Endothelial cell of umbilical vein (primary cell): ENCODE measurements at regions not wholly inside any gene's neighbourhood (a gene's known extent, or its start where the extent isn't known, plus 50 kb on each side); places are given as distances from the start of the nearest gene placed in this dataset.
"Not testable (repeated sequence)": the region's sequence is repeated elsewhere in the genome, so short reads cannot be mapped to it uniquely, and the experiment has no call there.

Experiments used
- BruUV-seq: library from RNA; stranded (reverse); fragments of 400-500 nt; replicated peaks from 2 replicates; lab custom pipeline; 2021; lab: Mats Ljungman, UMichigan
- CTCF ChIA-PET: fragments of 300-600, 350-600 bp; sonication (Branson Sonifier 250); formaldehyde crosslinking; loops from one replicate; lab custom pipeline; 2021; ENCODE audit warnings: antibody characterized with exemption, inconsistent platforms; lab: Charles Lee
- POLR2A ChIA-PET: fragments of 300-600, 350-600 bp; sonication (Branson Sonifier 250); formaldehyde crosslinking; loops from one replicate; lab custom pipeline; 2021; ENCODE audit warnings: antibody characterized with exemption, inconsistent platforms; lab: Charles Lee
- DNase-seq: peaks from one replicate; pipeline ENCODE4 v3.0.0-alpha.2; 2011; ENCODE audit warnings: low read depth, low spot score
- FAIRE-seq: peaks from 2 replicates; lab custom pipeline; 2011; peaks lifted over from hg19 to GRCh38; lab: Jason Lieb, UNC
- H2AFZ ChIP-seq: 2 replicates; pipeline ENCODE4 v1.6.0; 2012; ENCODE audit warnings: low read depth, low read length, control low read depth, inconsistent platforms
- H3K27ac ChIP-seq: 2 replicates; pipeline ENCODE4 v1.5.1; 2011; ENCODE audit warnings: low read depth, mild to moderate bottlenecking, control low read depth, low read length, moderate library complexity; ENCODE audit not compliant: insufficient read depth
- H3K27me3 ChIP-seq, 2 experiments: 2 replicates each; pipeline versions ENCODE4 v1.6.0 to v1.6.1; 2011; ENCODE audit warnings: low read length in 2 of 2, mixed read lengths in 1 of 2; ENCODE audit not compliant: control insufficient read depth in 2 of 2, insufficient read depth in 2 of 2
- H3K36me3 ChIP-seq, 2 experiments: 2 replicates in 1 of 2; 3 replicates in 1 of 2; pipeline ENCODE4 v1.5.1; 2011; ENCODE audit warnings: low read length in 2 of 2, mild to moderate bottlenecking in 1 of 2, moderate library complexity in 1 of 2; ENCODE audit not compliant: control insufficient read depth in 2 of 2, insufficient read depth in 2 of 2; ENCODE audit errors: extremely low read depth in 1 of 2
- H3K4me1 ChIP-seq: 3 replicates; pipeline ENCODE4 v1.5.1; 2011; ENCODE audit warnings: mild to moderate bottlenecking, low read length; ENCODE audit not compliant: control insufficient read depth, insufficient read depth; ENCODE audit errors: extremely low read depth
- H3K4me2 ChIP-seq: 2 replicates; pipeline ENCODE4 v1.6.1; 2011; ENCODE audit warnings: low read length, control low read depth, mixed read lengths; ENCODE audit not compliant: insufficient read depth
- H3K4me3 ChIP-seq, 3 experiments: fragments of 200-600 bp in 1 of 3; sonication (generic), shearing (Covaris generic) in 1 of 3; replicated peaks in 1 of 3; 2 replicates each; pipeline ENCODE4 v1.5.1; 2011 to 2016; ENCODE audit warnings: control low read depth in 3 of 3, low read length in 3 of 3, mild to moderate bottlenecking in 2 of 3, inconsistent platforms in 1 of 3, low read depth in 1 of 3, moderate library complexity in 1 of 3; ENCODE audit not compliant: insufficient read depth in 1 of 3
- H3K79me2 ChIP-seq: 2 replicates; pipeline ENCODE4 v1.6.0; 2012; ENCODE audit warnings: low read length, inconsistent platforms; ENCODE audit not compliant: control insufficient read depth, insufficient read depth
- H3K9ac ChIP-seq: replicated peaks from 2 replicates; pipeline ENCODE3; 2011; ENCODE audit warnings: low read length, control low read depth; ENCODE audit not compliant: insufficient read depth; ENCODE audit errors: extremely low read depth
- H3K9me1 ChIP-seq: replicated peaks from 3 replicates; pipeline ENCODE4 v1.6.0; 2011; ENCODE audit warnings: mild to moderate bottlenecking, low read length; ENCODE audit not compliant: control insufficient read depth, insufficient read depth; ENCODE audit errors: extremely low read depth
- H3K9me3 ChIP-seq: replicated peaks from 2 replicates; pipeline ENCODE4 v1.5.1; 2012; ENCODE audit warnings: low read length, inconsistent platforms; ENCODE audit not compliant: control insufficient read depth, insufficient read depth
- H4K20me1 ChIP-seq: replicated peaks from 2 replicates; pipeline ENCODE3; 2011; ENCODE audit warnings: mild to moderate bottlenecking, low read length; ENCODE audit not compliant: control insufficient read depth, insufficient read depth; ENCODE audit errors: extremely low read depth
- CTCF ChIP-seq, 2 donors: IDR thresholded peaks; 1 replicate in 1 of 2; 2 replicates in 1 of 2; pipeline ENCODE4 v1.5.1; 2011; ENCODE audit warnings: low read length in 2 of 2, mild to moderate bottlenecking in 2 of 2, moderate library complexity in 2 of 2, control low read depth in 1 of 2, inconsistent platforms in 1 of 2, low read depth in 1 of 2; ENCODE audit not compliant: insufficient read depth in 1 of 2; ENCODE audit errors: extremely low read depth in 1 of 2
- EZH2 ChIP-seq: IDR thresholded peaks from 2 replicates; pipeline ENCODE4 v1.6.1; 2012; ENCODE audit warnings: borderline replicate concordance, low read depth, mild to moderate bottlenecking, moderate library complexity, low read length, inconsistent platforms; ENCODE audit not compliant: severe bottlenecking
- FOS ChIP-seq: IDR thresholded peaks from 2 replicates; pipeline ENCODE4 v1.6.1; 2011; ENCODE audit warnings: mild to moderate bottlenecking, low read length, moderate library complexity, borderline replicate concordance; ENCODE audit not compliant: insufficient read depth
- GATA2 ChIP-seq: IDR thresholded peaks from 2 replicates; pipeline ENCODE4 v1.7.0; 2011; ENCODE audit warnings: low read depth, mild to moderate bottlenecking, moderate library complexity, mixed read lengths, low read length; ENCODE audit not compliant: insufficient read length, insufficient read depth
- JUN ChIP-seq: IDR thresholded peaks from 2 replicates; pipeline ENCODE4 v1.6.1; 2011; ENCODE audit warnings: borderline replicate concordance, low read depth; ENCODE audit not compliant: insufficient read length, insufficient read depth
- MAX ChIP-seq: IDR thresholded peaks from 2 replicates; pipeline ENCODE4 v1.6.1; 2011; ENCODE audit not compliant: insufficient read depth, insufficient read length
- MYC ChIP-seq: IDR thresholded peaks from one replicate; pipeline ENCODE4 v1.6.1; 2011; ENCODE audit warnings: mild to moderate bottlenecking, low read depth, low read length
- POLR2A ChIP-seq: IDR thresholded peaks from 2 replicates; pipeline ENCODE4 v1.6.1; 2012; ENCODE audit warnings: low read depth, mild to moderate bottlenecking, control low read depth, low read length
- POLR2AphosphoS5 ChIP-seq: IDR thresholded peaks from 2 replicates; pipeline ENCODE4 v1.6.1; 2012; ENCODE audit warnings: low read depth, mild to moderate bottlenecking, control low read depth, low read length, moderate library complexity; ENCODE audit not compliant: insufficient read depth
- dilution Hi-C: fragments of 300-500 bp; cut with MboI; formaldehyde crosslinking; loops from one replicate; pipeline ENCODE4 v1.15.0; 2019; ENCODE audit warnings: low sequenced_read_pairs; ENCODE audit not compliant: extremely low pct_ligation_motif_present
- intact Hi-C: fragments of 100-400 bp; cut with micrococcal nuclease; formaldehyde crosslinking; loops from one replicate; pipeline ENCODE4 v1.10.0; 2022

GRCh38 chr15:99493461-99493860 lies 72.3 kb upstream of the MEF2A start:
- DNase-seq (no peak), FAIRE-seq (no peak)
- H3K4me3 ChIP-seq: no peak overlapping the region
- TF ChIP-seq JUN (no peak), CTCF (IDR thresholded peaks at IDR 0.05; ENCODE audit: extremely low read depth in 1 of 2, insufficient read depth in 1 of 2, low read depth in 1 of 2, low read length in 2 of 2) (no peak), EZH2 (no peak), FOS (no peak), POLR2A (no peak), MYC (no peak), POLR2AphosphoS5 (no peak), MAX (no peak), GATA2 (no peak)
- no peak overlapping the region for H3K9ac ChIP-seq
- no peaks in the 10 kb centered on the region for H3K36me3 ChIP-seq
- H3K79me2 ChIP-seq: no peaks in the 10 kb centered on the region
- POLR2A ChIA-PET: no interaction called here
- no peaks in the 10 kb centered on the region for H4K20me1 ChIP-seq
- intact Hi-C loops: no loop called here
- no peak overlapping the region for H3K4me2 ChIP-seq
- dilution Hi-C loops: no loop called here
- H2AFZ ChIP-seq: no peak overlapping the region
- no peaks in the 10 kb centered on the region for H3K9me3 ChIP-seq
- no peaks in the 10 kb centered on the region for H3K9me1 ChIP-seq
- BruUV-seq: no TSS peak
- CTCF ChIA-PET: interaction anchor here (1.3 to 3.0 kb wide), 4 partner anchors 14 to 210 kb away, joined by 3 to 18 read pairs (median 4); partner anchors contain the start of gene MEF2A
- H3K27me3 ChIP-seq: no peaks in the 10 kb centered on the region
- no peak overlapping the region for H3K27ac ChIP-seq
- H3K4me1 ChIP-seq: peaks cover 5% of the 10 kb centered on the region

GRCh38 chr15:99494536-99495233 lies 71.1 kb upstream of the MEF2A start:
- CTCF ChIA-PET: interaction anchor here (1.3 to 3.0 kb wide), 4 partner anchors 10 to 209 kb away, joined by 3 to 18 read pairs (median 6); partner anchors contain the start of gene MEF2A
- H3K9ac ChIP-seq, H3K9me1 ChIP-seq, H2AFZ ChIP-seq, H3K27me3 ChIP-seq, H3K4me1 ChIP-seq, intact Hi-C loops, POLR2A ChIA-PET, H3K79me2 ChIP-seq, H3K4me2 ChIP-seq, FAIRE-seq, H3K36me3 ChIP-seq, H4K20me1 ChIP-seq, BruUV-seq, dilution Hi-C loops, H3K27ac ChIP-seq, DNase-seq, H3K4me3 ChIP-seq, H3K9me3 ChIP-seq: not testable (repeated sequence)
